NCI-H2081 treated with DMSO at 0.1 percent for 48 hours (cell line): ENCODE measurements at regions not wholly inside any gene's neighbourhood (a gene's known extent, or its start where the extent isn't known, plus 50 kb on each side); places are given as distances from the start of the nearest gene placed in this dataset.
A peak's percentile ranks its signal among the peaks of the same experiment; 100 is the strongest.

ENCODE experiments used
- DNase-seq: peaks from one replicate; lab custom pipeline; 2025; lab: John Stamatoyannopoulos, UW

- DNase-seq = no peak
Observed at GRCh38 chr4:128601991-128602695, 207.4 kb upstream of the JADE1 start.

- peak; percentile 20 for DNase-seq
Observed at GRCh38 chr4:128600996-128601871, 208.3 kb upstream of the JADE1 start.

GRCh38 chr4:128600410-128600809, 209.1 kb upstream of the JADE1 start:
- DNase-seq = no peak

DNA sequence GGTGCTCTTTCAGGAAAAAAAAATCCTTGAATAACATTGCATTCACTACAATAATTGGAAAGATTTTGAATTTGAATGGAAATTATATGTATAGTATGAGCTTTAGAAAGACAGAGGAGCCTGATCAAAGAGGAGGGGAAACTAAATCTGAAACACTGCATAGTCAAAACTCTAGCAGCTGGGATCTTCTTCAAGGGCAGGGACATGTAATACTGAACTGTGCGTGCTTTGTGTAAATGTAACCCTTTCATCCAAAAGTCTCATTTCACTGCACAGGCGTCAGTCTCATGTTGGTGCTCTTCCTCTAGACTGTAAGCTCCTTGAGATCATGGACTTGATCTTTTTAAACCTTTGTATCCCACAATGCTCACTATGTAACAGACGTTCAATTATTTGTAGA, 212.0 kb upstream of the JADE1 start:
- no peak for DNase-seq

- no peak for DNase-seq
Observed at GRCh38 chr4:128596853-128597252, 212.6 kb upstream of the JADE1 start.

- no peak for DNase-seq
Observed at GRCh38 chr4:128596115-128596514, 213.4 kb upstream of the JADE1 start.

DNA sequence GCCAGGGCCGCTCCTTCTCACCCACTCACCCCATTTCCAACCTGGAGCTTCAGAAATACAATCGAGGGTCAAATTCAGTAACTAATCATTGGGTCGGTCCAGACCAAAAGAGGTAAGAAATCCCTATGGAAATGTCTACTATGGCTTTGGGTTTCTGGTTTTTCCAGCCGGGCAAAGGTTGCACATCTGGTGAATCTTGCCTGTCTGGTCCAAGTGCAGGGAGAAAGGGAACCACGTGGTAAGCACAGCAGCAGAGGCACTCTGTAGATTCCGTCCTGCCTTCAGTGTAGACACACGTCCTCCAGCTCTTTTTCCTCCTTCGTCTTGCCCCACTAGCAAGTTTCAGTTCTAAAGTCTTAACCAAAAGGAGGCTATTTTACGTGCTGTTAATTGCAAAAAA, 218.0 kb upstream of the JADE1 start:
- no peak for DNase-seq

DNA sequence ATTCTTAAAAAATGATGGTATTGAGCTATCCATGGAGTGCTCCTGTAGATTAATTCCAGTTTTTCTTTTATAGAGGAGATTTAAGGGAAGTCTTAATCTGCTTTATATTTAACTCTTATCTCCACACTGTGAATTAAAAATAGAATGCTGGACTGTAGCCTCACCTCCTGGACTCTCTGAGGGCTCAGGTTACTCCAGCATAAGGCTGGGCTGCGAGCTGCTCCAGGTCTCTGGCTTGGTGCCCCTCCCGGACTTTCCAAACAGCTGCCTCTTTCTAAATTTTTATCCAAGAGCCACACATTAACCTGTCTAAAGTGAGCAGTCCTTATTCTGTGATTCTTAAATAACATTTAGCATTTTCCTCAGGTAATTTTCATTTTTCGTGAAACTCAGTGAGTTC, 218.7 kb upstream of the JADE1 start:
- DNase-seq = no peak

- no peak for DNase-seq
Observed at GRCh38 chr4:128590034-128590740, 219.3 kb upstream of the JADE1 start.

GRCh38 chr4:128589384-128589965, 220.0 kb upstream of the JADE1 start:
- DNase-seq = no peak

GRCh38 chr4:128587382-128587781, 222.1 kb upstream of the JADE1 start:
- no peak for DNase-seq

- DNase-seq = no peak
Observed at GRCh38 chr4:128583753-128584712, 225.5 kb upstream of the JADE1 start.

GRCh38 chr4:128582427-128582870, 227.1 kb upstream of the JADE1 start:
- no peak for DNase-seq

DNA sequence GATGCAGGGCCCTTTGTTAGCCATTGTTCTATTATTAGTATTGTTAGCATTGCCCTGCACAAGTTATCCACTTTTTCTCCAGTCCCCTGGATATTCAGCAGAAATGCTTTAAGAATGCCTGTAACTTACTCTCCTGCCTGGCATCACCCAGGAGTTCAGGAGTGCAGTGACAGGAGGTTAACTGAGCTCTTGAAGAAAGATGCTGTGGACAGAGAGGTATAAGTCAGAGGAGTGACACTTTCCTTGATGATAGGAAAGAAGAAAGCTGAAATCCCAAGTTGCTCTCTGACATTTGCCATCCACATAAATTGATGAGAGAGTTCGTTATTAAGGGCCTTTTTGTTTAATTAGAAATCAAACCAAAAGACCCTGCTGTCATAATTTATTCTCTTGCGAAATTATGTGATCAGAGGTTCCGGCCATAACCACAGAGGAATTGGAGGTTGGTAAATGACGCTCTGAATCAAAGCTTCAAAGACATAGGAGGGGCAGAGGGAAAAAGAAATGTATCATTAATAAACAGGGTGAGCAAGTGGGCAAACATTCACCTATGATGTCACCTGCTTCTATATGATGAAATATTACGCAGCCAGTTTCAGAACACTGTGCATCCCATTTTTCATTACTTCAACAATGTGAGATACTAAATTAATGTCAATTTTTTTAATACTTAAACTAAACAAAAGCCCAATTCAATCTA, 230.2 kb upstream of the JADE1 start:
- DNase-seq = no peak

DNA sequence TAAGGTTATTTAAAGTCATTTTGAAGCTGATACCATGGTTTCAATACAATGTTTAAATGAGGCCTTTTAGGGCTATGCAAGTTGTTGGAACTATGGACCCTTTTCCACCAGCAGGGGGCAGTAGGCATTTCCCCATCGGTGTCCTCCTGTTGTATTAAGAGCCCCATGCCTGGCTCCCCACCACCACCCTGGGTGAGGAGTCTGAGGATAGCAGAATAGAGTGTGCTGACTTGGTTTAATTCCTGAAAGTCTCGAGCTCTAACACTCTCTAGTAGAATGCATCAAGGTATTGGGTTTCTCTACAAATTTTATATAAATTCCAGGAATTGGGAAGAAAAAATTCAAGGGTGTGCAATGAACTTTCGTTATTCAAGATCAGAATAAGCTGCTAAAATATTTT, 234.8 kb upstream of the JADE1 start:
- no peak for DNase-seq

GRCh38 chr4:128573781-128574508, 235.6 kb upstream of the JADE1 start:
- DNase-seq = no peak

GRCh38 chr4:128572778-128573241, 236.7 kb upstream of the JADE1 start:
- no peak for DNase-seq

- no peak for DNase-seq
Observed at GRCh38 chr4:128571747-128572146, 237.8 kb upstream of the JADE1 start.

DNA sequence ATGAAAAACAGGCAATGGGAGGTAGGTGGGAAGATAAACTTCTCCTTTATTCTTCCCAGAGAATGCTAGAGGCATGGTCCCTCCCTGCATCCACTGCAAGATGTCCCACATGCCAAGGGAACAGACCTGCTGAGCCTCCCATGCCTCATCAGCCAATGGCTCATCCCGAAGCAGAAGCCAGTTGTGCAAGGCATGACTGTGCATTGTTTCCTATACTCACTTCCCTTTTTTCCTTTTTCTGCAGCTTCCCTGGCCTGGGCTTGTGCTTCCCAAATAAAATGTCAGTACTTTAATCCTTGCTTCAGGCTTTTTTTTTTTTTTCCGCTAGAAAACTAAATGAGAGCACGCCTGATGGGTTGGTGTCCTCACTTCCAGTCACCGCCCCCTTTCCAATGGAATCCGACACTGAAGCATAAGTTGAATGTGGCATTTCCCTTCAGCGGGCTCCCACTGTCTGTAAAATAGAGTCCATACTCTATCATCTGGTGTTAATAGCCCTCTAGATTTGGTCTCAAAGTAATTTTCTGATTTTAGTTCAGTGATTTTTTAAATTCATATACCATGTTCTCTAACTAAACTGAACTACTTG, 239.0 kb upstream of the JADE1 start:
- no peak for DNase-seq
